HG03066 (cell line): ENCODE measurements at regions not wholly inside any gene's neighbourhood (a gene's known extent, or its start where the extent isn't known, plus 50 kb on each side); places are given as distances from the start of the nearest gene placed in this dataset.

Source experiments
- ATAC-seq: cut with Tn5 transposase; IDR thresholded peaks from one replicate; pipeline ENCODE4 v1.9.1; 2021; ENCODE audit warnings: low read depth; ENCODE audit not compliant: unreplicated experiment

- no peak for ATAC-seq
These were observed 423.1 kb upstream of the INTU start for GRCh38 chr4:127209580-127210095.

- no peak for ATAC-seq
These were observed 421.7 kb upstream of the INTU start for GRCh38 chr4:127210893-127211649.

- ATAC-seq, result no peak
These were observed 420.9 kb upstream of the INTU start for GRCh38 chr4:127211650-127212560.

- ATAC-seq, result no peak
These were observed 420.1 kb upstream of the INTU start for GRCh38 chr4:127212701-127213100.

- no peak for ATAC-seq
These were observed 418.7 kb upstream of the INTU start for GRCh38 chr4:127214016-127214415.

GRCh38 chr4:127214931-127215330, 417.8 kb upstream of the INTU start:
- ATAC-seq, result no peak

GRCh38 chr4:127217586-127218229, 415.0 kb upstream of the INTU start:
- no peak for ATAC-seq

GRCh38 chr4:127219232-127219631, 413.5 kb upstream of the INTU start:
- no peak for ATAC-seq

GRCh38 chr4:127224556-127224955, 408.2 kb upstream of the INTU start:
- no peak for ATAC-seq

GRCh38 chr4:127229855-127230608, 402.7 kb upstream of the INTU start:
- ATAC-seq, result no peak

GRCh38 chr4:127236889-127237288, 395.9 kb upstream of the INTU start:
- no peak for ATAC-seq

- ATAC-seq, result no peak
These were observed 395.2 kb upstream of the INTU start for GRCh38 chr4:127237581-127237980.

- no peak for ATAC-seq
These were observed 393.7 kb upstream of the INTU start for GRCh38 chr4:127238956-127239475.

GRCh38 chr4:127239902-127240763, 392.6 kb upstream of the INTU start:
- ATAC-seq, result no peak

GRCh38 chr4:127240764-127241105, 392.0 kb upstream of the INTU start:
- no peak for ATAC-seq

GRCh38 chr4:127244515-127244914, 388.2 kb upstream of the INTU start:
- no peak for ATAC-seq

GRCh38 chr4:127246963-127247952, 385.5 kb upstream of the INTU start:
- no peak for ATAC-seq
